SK-N-SH treated with all-trans-retinoic acid at 6 μM for 48 hours (cell line): ENCODE measurements at regions not wholly inside any gene's neighbourhood (a gene's known extent, or its start where the extent isn't known, plus 50 kb on each side); places are given as distances from the start of the nearest gene placed in this dataset.

Source experiments
- ATAC-seq: fragments of 200-7000 bp; cut with Tn5 transposase; 3 replicates; pipeline ENCODE4 v1.9.1; 2020; ENCODE audit warnings: mild to moderate bottlenecking, moderate library complexity
- ARNTL ChIP-seq: fragments of 450-650 bp; formaldehyde crosslinking; IDR thresholded peaks from 2 replicates; pipeline ENCODE4 v1.5.0; 2020; ENCODE audit warnings: low read depth, mild to moderate bottlenecking, moderate library complexity, borderline replicate concordance
- BACH2 ChIP-seq: fragments of 250-450 bp; sonication (Bioruptor Pico); IDR thresholded peaks from 2 replicates; pipeline ENCODE4 v1.9.0; 2021; ENCODE audit warnings: mild to moderate bottlenecking, borderline replicate concordance
- CSDC2 ChIP-seq: fragments of 250-450 bp; sonication (Bioruptor Pico); IDR thresholded peaks from 2 replicates; pipeline ENCODE4 v1.5.0; 2020; ENCODE audit warnings: mild to moderate bottlenecking, moderate library complexity
- ESRRG ChIP-seq: fragments of 250-450 bp; sonication (Bioruptor Pico); IDR thresholded peaks from 2 replicates; pipeline ENCODE4 v1.6.1; 2021; ENCODE audit warnings: mild to moderate bottlenecking
- GLIS3 ChIP-seq: fragments of 250-450 bp; sonication (Bioruptor Pico); IDR thresholded peaks from 2 replicates; pipeline ENCODE4 v1.5.0; 2020; ENCODE audit warnings: mild to moderate bottlenecking, moderate library complexity
- ISL1 ChIP-seq: fragments of 250-450 bp; sonication (Bioruptor Pico); IDR thresholded peaks from 2 replicates; pipeline ENCODE4 v2.1.2; 2022; ENCODE audit warnings: mild to moderate bottlenecking, moderate library complexity
- OSR1 ChIP-seq: fragments of 250-450 bp; sonication (Bioruptor Pico); IDR thresholded peaks from 2 replicates; pipeline ENCODE4 v1.8.0; 2022; ENCODE audit warnings: moderate library complexity, mild to moderate bottlenecking, inconsistent platforms
- PPARA ChIP-seq: fragments of 250-450 bp; sonication (Bioruptor Pico); IDR thresholded peaks from 2 replicates; pipeline ENCODE4 v1.5.0; 2020; ENCODE audit warnings: mild to moderate bottlenecking, borderline replicate concordance
- RARB ChIP-seq: fragments of 250-450 bp; sonication (Bioruptor Pico); IDR thresholded peaks from 2 replicates; pipeline ENCODE4 v1.8.0; 2021; ENCODE audit warnings: mild to moderate bottlenecking, moderate library complexity
- TCF4 ChIP-seq: fragments of 250-450 bp; sonication (Bioruptor Pico); IDR thresholded peaks from 2 replicates; pipeline ENCODE4 v1.8.0; 2021; ENCODE audit warnings: mild to moderate bottlenecking, moderate library complexity, borderline replicate concordance
- TOX ChIP-seq: fragments of 250-450 bp; sonication (Bioruptor Pico); IDR thresholded peaks from 2 replicates; pipeline ENCODE4 v1.8.0; 2021; ENCODE audit warnings: mild to moderate bottlenecking, moderate library complexity, borderline replicate concordance
- ZC3H10 ChIP-seq: fragments of 250-450 bp; sonication (Bioruptor Pico); IDR thresholded peaks from 2 replicates; pipeline ENCODE4 v1.5.1; 2021; ENCODE audit warnings: mild to moderate bottlenecking, moderate library complexity
- ZFP3 ChIP-seq: fragments of 250-450 bp; sonication (Bioruptor Pico); IDR thresholded peaks from 2 replicates; pipeline ENCODE4 v1.5.0; 2020; ENCODE audit warnings: mild to moderate bottlenecking, moderate library complexity
- ZNF565 ChIP-seq: fragments of 450-650 bp; formaldehyde crosslinking; conservative IDR thresholded peaks from 2 replicates; pipeline ENCODE4 v1.5.0; 2020; ENCODE audit warnings: low read depth, mild to moderate bottlenecking, moderate library complexity
- ZNF70 ChIP-seq: fragments of 450-650 bp; formaldehyde crosslinking; IDR thresholded peaks from 2 replicates; pipeline ENCODE4 v1.5.0; 2020; ENCODE audit warnings: mild to moderate bottlenecking, moderate library complexity
- ZNF8 ChIP-seq: fragments of 450-650 bp; formaldehyde crosslinking; IDR thresholded peaks from 2 replicates; pipeline ENCODE4 v1.5.0; 2020; ENCODE audit warnings: mild to moderate bottlenecking, moderate library complexity
- TF ChIP-seq, protein P1 (sequence below): fragments of 250-450 bp; sonication (Bioruptor Pico); IDR thresholded peaks from 2 replicates; pipeline ENCODE4 v1.5.0; 2020; ENCODE audit warnings: mild to moderate bottlenecking, moderate library complexity
- TF ChIP-seq, protein P2 (sequence below): fragments of 250-450 bp; sonication (Bioruptor Pico); IDR thresholded peaks from 2 replicates; pipeline ENCODE4 v1.8.0; 2021; ENCODE audit warnings: low read depth, mild to moderate bottlenecking, moderate library complexity, borderline replicate concordance
- TF ChIP-seq, protein P3 (sequence below): fragments of 250-450 bp; sonication (Bioruptor Pico); IDR thresholded peaks from 2 replicates; pipeline ENCODE4 v1.5.1; 2021; ENCODE audit warnings: mild to moderate bottlenecking, moderate library complexity
- TF ChIP-seq, protein P4 (sequence below): fragments of 250-450 bp; sonication (Bioruptor Pico); IDR thresholded peaks from 2 replicates; pipeline ENCODE4 v1.8.0; 2020; ENCODE audit warnings: mild to moderate bottlenecking, moderate library complexity, borderline replicate concordance
- TF ChIP-seq, protein P5 (sequence below): fragments of 250-450 bp; sonication (Bioruptor Pico); IDR thresholded peaks from 2 replicates; pipeline ENCODE4 v1.5.1; 2020; ENCODE audit warnings: low read depth, mild to moderate bottlenecking, moderate library complexity

DNA sequence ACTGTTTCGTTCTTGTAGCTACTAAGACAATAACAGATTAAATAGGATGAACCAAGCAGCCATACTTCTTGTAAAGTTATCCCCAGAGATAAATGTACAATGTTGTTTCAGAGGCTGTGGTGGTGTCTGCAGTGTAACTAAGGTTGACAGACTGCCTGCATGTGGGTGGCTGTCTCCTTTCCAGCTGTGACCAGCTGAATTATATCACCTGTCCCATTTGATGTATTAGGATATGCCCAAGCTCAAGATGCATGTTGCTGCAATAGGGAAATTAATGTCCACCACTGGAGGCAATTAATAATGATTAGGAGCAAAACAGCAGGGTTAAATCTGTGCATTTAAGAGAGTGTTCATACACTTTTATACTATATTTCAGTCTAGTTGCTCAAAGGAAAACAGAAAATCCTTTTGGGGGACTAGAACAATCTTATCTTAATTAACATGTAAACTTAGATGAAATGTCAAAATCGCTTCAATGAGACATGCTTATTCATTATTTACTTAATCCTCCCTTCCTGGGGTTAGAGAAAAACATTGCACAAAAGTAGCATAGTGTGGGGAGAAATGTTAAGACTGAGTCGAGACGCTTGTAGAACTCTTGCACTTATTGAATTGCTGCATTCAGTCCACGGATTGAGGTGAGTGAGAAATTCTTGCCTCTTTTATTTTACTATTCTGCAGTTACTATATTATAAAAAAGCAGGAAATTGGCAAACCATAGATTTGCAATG is 269.0 kb downstream of the SNX10 start:
- TF ChIP-seq, protein P1, sequence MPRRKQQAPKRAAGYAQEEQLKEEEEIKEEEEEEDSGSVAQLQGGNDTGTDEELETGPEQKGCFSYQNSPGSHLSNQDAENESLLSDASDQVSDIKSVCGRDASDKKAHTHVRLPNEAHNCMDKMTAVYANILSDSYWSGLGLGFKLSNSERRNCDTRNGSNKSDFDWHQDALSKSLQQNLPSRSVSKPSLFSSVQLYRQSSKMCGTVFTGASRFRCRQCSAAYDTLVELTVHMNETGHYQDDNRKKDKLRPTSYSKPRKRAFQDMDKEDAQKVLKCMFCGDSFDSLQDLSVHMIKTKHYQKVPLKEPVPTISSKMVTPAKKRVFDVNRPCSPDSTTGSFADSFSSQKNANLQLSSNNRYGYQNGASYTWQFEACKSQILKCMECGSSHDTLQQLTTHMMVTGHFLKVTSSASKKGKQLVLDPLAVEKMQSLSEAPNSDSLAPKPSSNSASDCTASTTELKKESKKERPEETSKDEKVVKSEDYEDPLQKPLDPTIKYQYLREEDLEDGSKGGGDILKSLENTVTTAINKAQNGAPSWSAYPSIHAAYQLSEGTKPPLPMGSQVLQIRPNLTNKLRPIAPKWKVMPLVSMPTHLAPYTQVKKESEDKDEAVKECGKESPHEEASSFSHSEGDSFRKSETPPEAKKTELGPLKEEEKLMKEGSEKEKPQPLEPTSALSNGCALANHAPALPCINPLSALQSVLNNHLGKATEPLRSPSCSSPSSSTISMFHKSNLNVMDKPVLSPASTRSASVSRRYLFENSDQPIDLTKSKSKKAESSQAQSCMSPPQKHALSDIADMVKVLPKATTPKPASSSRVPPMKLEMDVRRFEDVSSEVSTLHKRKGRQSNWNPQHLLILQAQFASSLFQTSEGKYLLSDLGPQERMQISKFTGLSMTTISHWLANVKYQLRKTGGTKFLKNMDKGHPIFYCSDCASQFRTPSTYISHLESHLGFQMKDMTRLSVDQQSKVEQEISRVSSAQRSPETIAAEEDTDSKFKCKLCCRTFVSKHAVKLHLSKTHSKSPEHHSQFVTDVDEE (CRISPR knock-in tag): no peak
- TF ChIP-seq ZNF565 (CRISPR knock-in tag) (no peak), ISL1 (no peak), OSR1 (CRISPR knock-in tag) (no peak), ZC3H10 (no peak), ZNF70 (CRISPR knock-in tag) (no peak), PPARA (CRISPR knock-in tag) (no peak), TOX (CRISPR knock-in tag) (no peak), CSDC2 (CRISPR knock-in tag) (no peak)
- TF ChIP-seq, protein P2, sequence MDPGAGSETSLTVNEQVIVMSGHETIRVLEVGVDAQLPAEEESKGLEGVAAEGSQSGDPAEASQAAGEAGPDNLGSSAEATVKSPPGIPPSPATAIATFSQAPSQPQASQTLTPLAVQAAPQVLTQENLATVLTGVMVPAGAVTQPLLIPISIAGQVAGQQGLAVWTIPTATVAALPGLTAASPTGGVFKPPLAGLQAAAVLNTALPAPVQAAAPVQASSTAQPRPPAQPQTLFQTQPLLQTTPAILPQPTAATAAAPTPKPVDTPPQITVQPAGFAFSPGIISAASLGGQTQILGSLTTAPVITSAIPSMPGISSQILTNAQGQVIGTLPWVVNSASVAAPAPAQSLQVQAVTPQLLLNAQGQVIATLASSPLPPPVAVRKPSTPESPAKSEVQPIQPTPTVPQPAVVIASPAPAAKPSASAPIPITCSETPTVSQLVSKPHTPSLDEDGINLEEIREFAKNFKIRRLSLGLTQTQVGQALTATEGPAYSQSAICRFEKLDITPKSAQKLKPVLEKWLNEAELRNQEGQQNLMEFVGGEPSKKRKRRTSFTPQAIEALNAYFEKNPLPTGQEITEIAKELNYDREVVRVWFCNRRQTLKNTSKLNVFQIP (CRISPR knock-in tag): no peak
- TF ChIP-seq, protein P3, sequence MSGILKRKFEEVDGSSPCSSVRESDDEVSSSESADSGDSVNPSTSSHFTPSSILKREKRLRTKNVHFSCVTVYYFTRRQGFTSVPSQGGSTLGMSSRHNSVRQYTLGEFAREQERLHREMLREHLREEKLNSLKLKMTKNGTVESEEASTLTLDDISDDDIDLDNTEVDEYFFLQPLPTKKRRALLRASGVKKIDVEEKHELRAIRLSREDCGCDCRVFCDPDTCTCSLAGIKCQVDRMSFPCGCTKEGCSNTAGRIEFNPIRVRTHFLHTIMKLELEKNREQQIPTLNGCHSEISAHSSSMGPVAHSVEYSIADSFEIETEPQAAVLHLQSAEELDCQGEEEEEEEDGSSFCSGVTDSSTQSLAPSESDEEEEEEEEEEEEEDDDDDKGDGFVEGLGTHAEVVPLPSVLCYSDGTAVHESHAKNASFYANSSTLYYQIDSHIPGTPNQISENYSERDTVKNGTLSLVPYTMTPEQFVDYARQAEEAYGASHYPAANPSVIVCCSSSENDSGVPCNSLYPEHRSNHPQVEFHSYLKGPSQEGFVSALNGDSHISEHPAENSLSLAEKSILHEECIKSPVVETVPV (CRISPR knock-in tag): no peak
- TF ChIP-seq, all 23 proteins: peak for 0
- ATAC-seq: no peak

DNA sequence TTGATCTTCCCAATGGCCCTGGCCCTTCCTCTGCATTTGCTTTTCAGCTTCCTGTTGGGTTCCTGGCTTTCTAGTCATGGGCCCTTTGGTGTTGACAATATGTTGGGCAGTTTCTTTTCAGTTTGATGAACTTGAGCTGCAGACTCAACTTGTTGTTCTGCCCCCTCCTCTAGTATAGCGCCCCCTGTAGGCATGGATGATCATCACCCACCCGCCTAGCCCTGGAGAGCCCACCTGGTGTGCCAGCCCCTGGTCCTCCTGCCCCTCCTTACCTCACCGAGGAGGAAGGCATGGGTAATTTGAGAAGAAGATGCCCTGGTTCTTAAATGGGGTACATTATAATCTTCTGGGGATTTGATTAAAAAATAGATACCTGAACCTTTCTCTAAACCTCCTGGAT is 271.2 kb downstream of the SNX10 start:
- ATAC-seq: no peak
- no peak for TF ChIP-seq GLIS3 (CRISPR knock-in tag)
- TF ChIP-seq TCF4: no peak
- TF ChIP-seq ZFP3: no peak
- TF ChIP-seq BACH2: no peak
- no peak for TF ChIP-seq ARNTL (CRISPR knock-in tag)
- no peak for TF ChIP-seq RARB
- TF ChIP-seq, protein P1 (CRISPR knock-in tag): no peak
- no peak for TF ChIP-seq CSDC2 (CRISPR knock-in tag)
- TF ChIP-seq, protein P4, sequence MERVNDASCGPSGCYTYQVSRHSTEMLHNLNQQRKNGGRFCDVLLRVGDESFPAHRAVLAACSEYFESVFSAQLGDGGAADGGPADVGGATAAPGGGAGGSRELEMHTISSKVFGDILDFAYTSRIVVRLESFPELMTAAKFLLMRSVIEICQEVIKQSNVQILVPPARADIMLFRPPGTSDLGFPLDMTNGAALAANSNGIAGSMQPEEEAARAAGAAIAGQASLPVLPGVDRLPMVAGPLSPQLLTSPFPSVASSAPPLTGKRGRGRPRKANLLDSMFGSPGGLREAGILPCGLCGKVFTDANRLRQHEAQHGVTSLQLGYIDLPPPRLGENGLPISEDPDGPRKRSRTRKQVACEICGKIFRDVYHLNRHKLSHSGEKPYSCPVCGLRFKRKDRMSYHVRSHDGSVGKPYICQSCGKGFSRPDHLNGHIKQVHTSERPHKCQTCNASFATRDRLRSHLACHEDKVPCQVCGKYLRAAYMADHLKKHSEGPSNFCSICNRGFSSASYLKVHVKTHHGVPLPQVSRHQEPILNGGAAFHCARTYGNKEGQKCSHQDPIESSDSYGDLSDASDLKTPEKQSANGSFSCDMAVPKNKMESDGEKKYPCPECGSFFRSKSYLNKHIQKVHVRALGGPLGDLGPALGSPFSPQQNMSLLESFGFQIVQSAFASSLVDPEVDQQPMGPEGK (CRISPR knock-in tag): no peak
- TF ChIP-seq, protein P3 (CRISPR knock-in tag): no peak
- no peak for TF ChIP-seq ZNF8 (CRISPR knock-in tag)
- TF ChIP-seq ESRRG: no peak
- no peak for TF ChIP-seq ISL1
- TF ChIP-seq TOX (CRISPR knock-in tag): no peak
- TF ChIP-seq OSR1 (CRISPR knock-in tag): no peak
- no peak for TF ChIP-seq ZNF565 (CRISPR knock-in tag)
- TF ChIP-seq, protein P5, sequence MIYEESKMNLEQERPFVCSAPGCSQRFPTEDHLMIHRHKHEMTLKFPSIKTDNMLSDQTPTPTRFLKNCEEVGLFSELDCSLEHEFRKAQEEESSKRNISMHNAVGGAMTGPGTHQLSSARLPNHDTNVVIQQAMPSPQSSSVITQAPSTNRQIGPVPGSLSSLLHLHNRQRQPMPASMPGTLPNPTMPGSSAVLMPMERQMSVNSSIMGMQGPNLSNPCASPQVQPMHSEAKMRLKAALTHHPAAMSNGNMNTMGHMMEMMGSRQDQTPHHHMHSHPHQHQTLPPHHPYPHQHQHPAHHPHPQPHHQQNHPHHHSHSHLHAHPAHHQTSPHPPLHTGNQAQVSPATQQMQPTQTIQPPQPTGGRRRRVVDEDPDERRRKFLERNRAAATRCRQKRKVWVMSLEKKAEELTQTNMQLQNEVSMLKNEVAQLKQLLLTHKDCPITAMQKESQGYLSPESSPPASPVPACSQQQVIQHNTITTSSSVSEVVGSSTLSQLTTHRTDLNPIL (CRISPR knock-in tag): no peak
